IMR-90 (cell line): ENCODE measurements at regions not wholly inside any gene's neighbourhood (a gene's known extent, or its start where the extent isn't known, plus 50 kb on each side); places are given as distances from the start of the nearest gene placed in this dataset.

Source experiments
- ATAC-seq: fragments of 200-7000 bp; cut with Tn5 transposase; 2 replicates; pipeline ENCODE4 v1.9.1; 2020; ENCODE audit warnings: low read depth, mild to moderate bottlenecking, moderate library complexity
- BruUV-seq: library from RNA; stranded (reverse); fragments of 400-500 nt; replicated peaks from 2 replicates; lab custom pipeline; 2021; lab: Mats Ljungman, UMichigan
- CTCF ChIA-PET: fragments of 300-600 bp; formaldehyde crosslinking; extraction: SDS; loops from one replicate; lab custom pipeline; 2021; ENCODE audit warnings: antibody characterized with exemption; lab: Yijun Ruan, JAX
- POLR2A ChIA-PET: fragments of 300-600 bp; sonication (Branson Sonifier 250); formaldehyde crosslinking; loops from one replicate; lab custom pipeline; 2022; ENCODE audit warnings: antibody characterized with exemption; ENCODE audit not compliant: unreplicated experiment; lab: Charles Lee
- DNase-seq: peaks from one replicate; pipeline ENCODE4 v3.0.0; 2013
- H2AFZ ChIP-seq: replicated peaks from 2 replicates; pipeline ENCODE3; 2013; ENCODE audit warnings: low read length, mild to moderate bottlenecking; ENCODE audit not compliant: poor library complexity
- H2AK5ac ChIP-seq: 2 replicates; pipeline ENCODE4 v1.6.1; 2013; ENCODE audit warnings: low read depth, low read length, inconsistent platforms
- H2AK9ac ChIP-seq: replicated peaks from 2 replicates; pipeline ENCODE3; 2013; ENCODE audit warnings: mild to moderate bottlenecking, low read depth, low read length, moderate library complexity; ENCODE audit not compliant: poor library complexity
- H2BK120ac ChIP-seq: 2 replicates; pipeline ENCODE4 v1.6.1; 2013; ENCODE audit warnings: low read depth, low read length, inconsistent platforms
- H2BK15ac ChIP-seq: 3 replicates; pipeline ENCODE4 v1.6.1; 2013; ENCODE audit warnings: low read depth, low read length, inconsistent platforms
- H2BK20ac ChIP-seq: 2 replicates; pipeline ENCODE4 v1.6.1; 2013; ENCODE audit warnings: low read depth, mild to moderate bottlenecking, inconsistent platforms, low read length, moderate library complexity
- H2BK5ac ChIP-seq: 2 replicates; pipeline ENCODE4 v1.6.1; 2013; ENCODE audit warnings: mild to moderate bottlenecking, low read depth, low read length, inconsistent platforms; ENCODE audit not compliant: poor library complexity, severe bottlenecking
- H3K14ac ChIP-seq: replicated peaks from 2 replicates; pipeline ENCODE4 v1.6.1; 2013; ENCODE audit warnings: low read depth, low read length, inconsistent platforms
- H3K18ac ChIP-seq: 2 replicates; pipeline ENCODE4 v1.6.1; 2013; ENCODE audit warnings: low read depth, low read length, control low read depth
- H3K23ac ChIP-seq: 2 replicates; pipeline ENCODE4 v1.6.1; 2013; ENCODE audit warnings: low read depth, low read length, inconsistent platforms
- H3K27ac ChIP-seq: 2 replicates; pipeline ENCODE4 v1.5.1; 2013; ENCODE audit warnings: mild to moderate bottlenecking, control low read depth, low read length; ENCODE audit not compliant: insufficient read depth
- H3K27me3 ChIP-seq: 2 replicates; pipeline ENCODE4 v1.6.1; 2013; ENCODE audit warnings: low read length; ENCODE audit not compliant: control insufficient read depth, insufficient read depth
- H3K36me3 ChIP-seq: 2 replicates; pipeline ENCODE4 v1.6.1; 2013; ENCODE audit warnings: low read length, mixed read lengths; ENCODE audit not compliant: control insufficient read depth, insufficient read depth
- H3K4ac ChIP-seq: 2 replicates; pipeline ENCODE4 v1.6.1; 2013; ENCODE audit warnings: low read depth, low read length, inconsistent platforms
- H3K4me1 ChIP-seq: 2 replicates; pipeline ENCODE4 v1.6.1; 2013; ENCODE audit warnings: low read length, mixed read lengths; ENCODE audit not compliant: control insufficient read depth, insufficient read depth
- H3K4me2 ChIP-seq: 2 replicates; pipeline ENCODE4 v1.6.1; 2013; ENCODE audit warnings: low read depth, mild to moderate bottlenecking, control low read depth, low read length, moderate library complexity
- H3K4me3 ChIP-seq: 2 replicates; pipeline ENCODE4 v1.5.1; 2013; ENCODE audit warnings: low read depth, mild to moderate bottlenecking, control low read depth, low read length, moderate library complexity; ENCODE audit not compliant: insufficient read depth
- H3K56ac ChIP-seq: 2 replicates; pipeline ENCODE4 v1.6.1; 2013; ENCODE audit warnings: low read length, inconsistent platforms; ENCODE audit not compliant: insufficient read depth; ENCODE audit errors: extremely low read depth
- H3K79me1 ChIP-seq, 2 experiments: 2 replicates each; pipeline ENCODE4 v1.6.1; 2013; ENCODE audit warnings: low read length in 2 of 2, inconsistent platforms in 1 of 2, low read depth in 1 of 2
- H3K9ac ChIP-seq: 2 replicates; pipeline ENCODE4 v1.6.1; 2013; ENCODE audit warnings: low read depth, low read length, control low read depth
- H3K9me1 ChIP-seq: 2 replicates; pipeline ENCODE4 v1.6.1; 2013; ENCODE audit warnings: low read length, inconsistent platforms; ENCODE audit not compliant: insufficient read depth
- H3K9me3 ChIP-seq: 2 replicates; pipeline ENCODE4 v1.6.1; 2013; ENCODE audit warnings: low read length; ENCODE audit not compliant: control insufficient read depth, insufficient read depth
- H4K20me1 ChIP-seq: 2 replicates; pipeline ENCODE4 v1.6.1; 2013; ENCODE audit warnings: low read length, inconsistent platforms; ENCODE audit not compliant: insufficient read depth
- H4K5ac ChIP-seq: 2 replicates; pipeline ENCODE4 v1.6.1; 2013; ENCODE audit warnings: mild to moderate bottlenecking, low read depth, low read length, control low read depth
- H4K8ac ChIP-seq, 2 experiments: 2 replicates each; pipeline ENCODE4 v1.6.1; 2013; ENCODE audit warnings: low read depth in 2 of 2, low read length in 2 of 2, control low read depth in 1 of 2, inconsistent platforms in 1 of 2
- H4K91ac ChIP-seq: 2 replicates; pipeline ENCODE4 v1.6.1; 2013; ENCODE audit warnings: low read depth, low read length, inconsistent platforms; ENCODE audit not compliant: insufficient read depth
- BHLHE40 ChIP-seq: fragments of 150-350 bp; IDR thresholded peaks from 2 replicates; pipeline ENCODE4 v1.6.1; 2016; ENCODE audit warnings: mild to moderate bottlenecking, low read depth, low read length
- CEBPB ChIP-seq: IDR thresholded peaks from 2 replicates; pipeline ENCODE4 v1.6.1; 2012; ENCODE audit warnings: low read depth, low read length, improper control_type of control experiment
- CHD1 ChIP-seq: IDR thresholded peaks from 2 replicates; pipeline ENCODE4 v1.6.1; 2012; ENCODE audit warnings: low read depth, low read length, improper control_type of control experiment
- CTCF ChIP-seq: conservative IDR thresholded peaks from 2 replicates; pipeline ENCODE4 v1.5.1; 2012; ENCODE audit warnings: mild to moderate bottlenecking, low read depth, low read length, improper control_type of control experiment
- ELK1 ChIP-seq: fragments of 150-350 bp; IDR thresholded peaks from 2 replicates; pipeline ENCODE4 v1.6.1; 2016; ENCODE audit warnings: low read depth, mild to moderate bottlenecking, low read length, moderate library complexity, borderline replicate concordance
- FOS ChIP-seq: fragments of 150-350 bp; IDR thresholded peaks from 2 replicates; pipeline ENCODE4 v1.6.1; 2016; ENCODE audit warnings: low read depth, low read length
- MAFK ChIP-seq: IDR thresholded peaks from 2 replicates; pipeline ENCODE4 v1.6.1; 2012; ENCODE audit warnings: low read depth, low read length, improper control_type of control experiment
- MAZ ChIP-seq: IDR thresholded peaks from 2 replicates; pipeline ENCODE4 v1.6.1; 2012; ENCODE audit warnings: low read depth, mild to moderate bottlenecking, low read length, improper control_type of control experiment, moderate library complexity, borderline replicate concordance
- MXI1 ChIP-seq: IDR thresholded peaks from 2 replicates; pipeline ENCODE4 v1.6.1; 2012; ENCODE audit warnings: low read depth, mild to moderate bottlenecking, low read length, moderate library complexity, borderline replicate concordance
- NFE2L2 ChIP-seq: fragments of 150-350 bp; IDR thresholded peaks from 2 replicates; pipeline ENCODE4 v1.6.1; 2016; ENCODE audit warnings: low read depth, mild to moderate bottlenecking, low read length
- POLR2A ChIP-seq: IDR thresholded peaks from 2 replicates; pipeline ENCODE4 v1.6.1; 2012; ENCODE audit warnings: mild to moderate bottlenecking, low read depth, low read length
- RCOR1 ChIP-seq: IDR thresholded peaks from 2 replicates; pipeline ENCODE4 v1.6.1; 2012; ENCODE audit warnings: mild to moderate bottlenecking, low read length, improper control_type of control experiment; ENCODE audit not compliant: insufficient replicate concordance
- USF2 ChIP-seq: fragments of 150-350 bp; IDR thresholded peaks from 2 replicates; pipeline ENCODE4 v1.6.1; 2017; ENCODE audit warnings: mild to moderate bottlenecking, antibody characterized with exemption, low read length, low read depth
- WGBS, 2 experiments: methylation state at CpG; one replicate each; pipeline versions ENCODE4 v1.1.5 to v1.1.7; 2013; ENCODE audit warnings: missing lambda C conversion rate in 2 of 2; ENCODE audit not compliant: insufficient read length in 1 of 2; ENCODE audit errors: extremely low coverage in 2 of 2; 5-methylcytosine and 5-hydroxymethylcytosine counted together
- dilution Hi-C: fragments of 300-500 bp; cut with HindIII; formaldehyde crosslinking; loops from one replicate; pipeline ENCODE4 v1.14.3; 2018; ENCODE audit warnings: low sequenced_read_pairs; ENCODE audit not compliant: unreplicated experiment
- in situ Hi-C: fragments of 300-500 bp; cut with MboI; formaldehyde crosslinking; loops from 3 replicates; pipeline ENCODE4 v1.14.3; 2019; ENCODE audit warnings: low sequenced_read_pairs, inconsistent platforms, mixed read lengths
- intact Hi-C: fragments of 100-400 bp; cut with micrococcal nuclease; formaldehyde crosslinking; loops from 2 replicates; pipeline ENCODE4 v1.10.0; 2022

GRCh38 chr14:30053103-30053502 is 125.5 kb upstream of the PRKD1 start:
- ChIA-PET CTCF (no interaction called here), POLR2A (no interaction called here)
- Histone ChIP-seq H2AK5ac (no peak overlapping the region), H3K56ac (no peak overlapping the region), H3K36me3 (no peaks in the 10 kb centered on the region), H3K4me2 (no peak overlapping the region), H3K27me3 (no peaks in the 10 kb centered on the region), H3K4me1 (no peaks in the 10 kb centered on the region), H4K5ac (no peak overlapping the region), H3K14ac (no peak overlapping the region), H2AK9ac (no peak overlapping the region), H2BK15ac (no peak overlapping the region), H4K8ac (no peak overlapping the region), H3K4me3 (no peak overlapping the region), H4K91ac (no peak overlapping the region), H2BK5ac (no peak overlapping the region), H2BK120ac (no peak overlapping the region), H4K20me1 (no peaks in the 10 kb centered on the region), H3K9me3 (no peaks in the 10 kb centered on the region), H2AFZ (no peak overlapping the region), H2BK20ac (no peak overlapping the region), H3K9me1 (no peaks in the 10 kb centered on the region), H3K79me1 (no peaks in the 10 kb centered on the region), H3K27ac (no peak overlapping the region), H3K9ac (no peak overlapping the region), H3K4ac (no peak overlapping the region), H3K23ac (no peak overlapping the region), H3K18ac (no peak overlapping the region)
- no peak for DNase-seq
- no TSS peak for BruUV-seq
- no CpG with 5 or more reads among the region's 2 CpGs for WGBS, 2 experiments
- intact Hi-C loops, result no loop called here
- in situ Hi-C loops, result no loop called here
- no peak for TF ChIP-seq CEBPB
- TF ChIP-seq USF2, result no peak
- no peak for TF ChIP-seq CHD1
- TF ChIP-seq FOS, result no peak
- no peak for TF ChIP-seq CTCF
- no peak for TF ChIP-seq POLR2A
- TF ChIP-seq NFE2L2, result no peak
- TF ChIP-seq MAFK, result no peak
- no peak for TF ChIP-seq MXI1
- no peak for TF ChIP-seq BHLHE40
- TF ChIP-seq RCOR1, result no peak
- TF ChIP-seq MAZ, result no peak
- TF ChIP-seq ELK1, result no peak
- dilution Hi-C loops, result no loop called here
- no peak for ATAC-seq
